ENCODE measurements at regions not wholly inside any gene's neighbourhood (a gene's known extent, or its start where the extent isn't known, plus 50 kb on each side); places are given as distances from the start of the nearest gene placed in this dataset.
"Not testable (repeated sequence)": the region's sequence is repeated elsewhere in the genome, so short reads cannot be mapped to it uniquely, and the experiment has no call there.

GRCh38 chr14:27410981-27411380, 813.1 kb upstream of the NOVA1 start:
- no peak for DNase-seq

GRCh38 chr14:27427796-27428195, 830.0 kb upstream of the NOVA1 start:
- DNase-seq: no peak

- no peak for DNase-seq
Observed at GRCh38 chr14:27435923-27436670, 838.3 kb upstream of the NOVA1 start.

- DNase-seq: no peak
Observed at GRCh38 chr14:27484633-27485032, 886.8 kb upstream of the NOVA1 start.

- DNase-seq: no peak
Observed at GRCh38 chr14:27485193-27485592, 887.4 kb upstream of the NOVA1 start.

- DNase-seq: no peak
Observed at GRCh38 chr14:27506272-27506671, 908.4 kb upstream of the NOVA1 start.

GRCh38 chr14:27528328-27528727, 930.5 kb upstream of the NOVA1 start:
- DNase-seq: peak; percentile 5

GRCh38 chr14:27536748-27537147, 938.9 kb upstream of the NOVA1 start:
- DNase-seq: no peak

- DNase-seq: no peak
Observed at GRCh38 chr14:27546111-27546510, 948.3 kb upstream of the NOVA1 start.

- DNase-seq: no peak
Observed at GRCh38 chr14:27553790-27554189, 956.0 kb upstream of the NOVA1 start.

- DNase-seq: no peak
Observed at GRCh38 chr14:27557445-27557844, 959.6 kb upstream of the NOVA1 start.

- DNase-seq: no peak
Observed at GRCh38 chr14:27559848-27560247, 962.0 kb upstream of the NOVA1 start.

GRCh38 chr14:27566843-27567382, 969.1 kb upstream of the NOVA1 start:
- no peak for DNase-seq

GRCh38 chr14:27573018-27573417, 975.2 kb upstream of the NOVA1 start:
- no peak for DNase-seq

GRCh38 chr14:27587103-27587502, 989.3 kb upstream of the NOVA1 start:
- DNase-seq: no peak

- DNase-seq: no peak
Observed at GRCh38 chr14:27605282-27605681, 1007.4 kb upstream of the NOVA1 start.

- no peak for DNase-seq
Observed at GRCh38 chr14:27608377-27608776, 1010.5 kb upstream of the NOVA1 start.

GRCh38 chr14:27612121-27612520, 1014.3 kb upstream of the NOVA1 start:
- no peak for DNase-seq

GRCh38 chr14:27613102-27613501, 1015.3 kb upstream of the NOVA1 start:
- no peak for DNase-seq

- no peak for DNase-seq
Observed at GRCh38 chr14:27623782-27624181, 1025.9 kb upstream of the NOVA1 start.

- no peak for DNase-seq
Observed at GRCh38 chr14:27634056-27634970, 1036.5 kb upstream of the NOVA1 start.

- not testable (repeated sequence) for DNase-seq
Observed at GRCh38 chr14:27640688-27641087, 1042.9 kb upstream of the NOVA1 start.

- no peak for DNase-seq
Observed at GRCh38 chr14:27642251-27642866, 1044.5 kb upstream of the NOVA1 start.
